H1 (cell line): ENCODE measurements at regions not wholly inside any gene's neighbourhood (a gene's known extent, or its start where the extent isn't known, plus 50 kb on each side); places are given as distances from the start of the nearest gene placed in this dataset.

Experiments
- CTCF ChIA-PET: fragments of 300-600 bp; sonication (Branson Sonifier 250); formaldehyde crosslinking; loops from one replicate; lab custom pipeline; 2021; ENCODE audit not compliant: partially characterized antibody; lab: Charles Lee
- POLR2A ChIA-PET: fragments of 300-600 bp; sonication (Branson Sonifier 250); formaldehyde crosslinking; loops from one replicate; lab custom pipeline; 2021; ENCODE audit warnings: inconsistent platforms; ENCODE audit not compliant: partially characterized antibody; lab: Charles Lee
- DNase-seq, 2 experiments: peaks; one replicate each; pipeline versions ENCODE4 v3.0.0 to v3.0.0-alpha.2; 2010 to 2022; ENCODE audit warnings: low spot score in 2 of 2, low read depth in 1 of 2, mixed read lengths in 1 of 2
- FAIRE-seq: peaks from 2 replicates; lab custom pipeline; 2011; peaks lifted over from hg19 to GRCh38; lab: Jason Lieb, UNC
- H2AFZ ChIP-seq: 2 replicates; pipeline ENCODE4 v1.8.1; 2012; ENCODE audit warnings: low read length, inconsistent platforms
- H2AK5ac ChIP-seq: 2 replicates; pipeline ENCODE4 v1.6.1; 2013; ENCODE audit warnings: low read depth, low read length
- H2BK120ac ChIP-seq: replicated peaks from 2 replicates; pipeline ENCODE3; 2013; ENCODE audit warnings: low read depth, low read length, inconsistent platforms
- H2BK12ac ChIP-seq: 2 replicates; pipeline ENCODE4 v1.6.1; 2013; ENCODE audit warnings: low read depth, low read length
- H2BK15ac ChIP-seq: 2 replicates; pipeline ENCODE4 v1.6.1; 2013; ENCODE audit warnings: low read length
- H2BK20ac ChIP-seq: 2 replicates; pipeline ENCODE4 v1.6.1; 2013; ENCODE audit warnings: low read length
- H2BK5ac ChIP-seq: 2 replicates; pipeline ENCODE4 v1.6.1; 2013; ENCODE audit warnings: low read depth, low read length
- H3K14ac ChIP-seq: 2 replicates; pipeline ENCODE4 v1.6.1; 2013; ENCODE audit warnings: inconsistent platforms; ENCODE audit not compliant: insufficient read length
- H3K18ac ChIP-seq: 2 replicates; pipeline ENCODE4 v1.6.1; 2013; ENCODE audit warnings: low read length; ENCODE audit errors: extremely low read depth
- H3K23ac ChIP-seq: 2 replicates; pipeline ENCODE4 v1.6.1; 2013; ENCODE audit warnings: inconsistent platforms; ENCODE audit not compliant: insufficient read length
- H3K23me2 ChIP-seq: 2 replicates; pipeline ENCODE4 v1.6.1; 2013; ENCODE audit warnings: low read depth, low read length
- H3K27ac ChIP-seq: 2 replicates; pipeline ENCODE4 v1.6.1; 2011; ENCODE audit warnings: low read depth, low read length, inconsistent platforms
- H3K27me3 ChIP-seq, 4 experiments: replicated peaks in 1 of 4; 1 replicate in 1 of 4; 2 replicates in 3 of 4; pipeline versions ENCODE4 v1.6.1 to v1.8.1; 2011 to 2013; ENCODE audit warnings: low read length in 3 of 4, mild to moderate bottlenecking in 3 of 4, inconsistent platforms in 2 of 4, mixed read lengths in 2 of 4, moderate library complexity in 1 of 4; ENCODE audit not compliant: control insufficient read depth in 3 of 4, insufficient read depth in 3 of 4; ENCODE audit errors: extremely low read depth in 1 of 4
- H3K36me3 ChIP-seq, 4 experiments: 2 replicates each; pipeline versions ENCODE4 v1.6.1 to v1.8.1; 2011 to 2013; ENCODE audit warnings: mild to moderate bottlenecking in 4 of 4, low read length in 3 of 4, moderate library complexity in 2 of 4, control low read depth in 1 of 4, inconsistent platforms in 1 of 4; ENCODE audit not compliant: insufficient read depth in 4 of 4, control insufficient read depth in 2 of 4
- H3K4ac ChIP-seq: replicated peaks from 2 replicates; pipeline ENCODE3; 2013; ENCODE audit warnings: low read length, low read depth, mixed read lengths, inconsistent platforms; ENCODE audit not compliant: insufficient read length
- H3K4me1 ChIP-seq, 4 experiments: replicated peaks in 1 of 4; 1 replicate in 1 of 4; 2 replicates in 3 of 4; pipeline versions ENCODE4 v1.6.1 to v1.8.1; 2011 to 2013; ENCODE audit warnings: low read length in 3 of 4, inconsistent platforms in 2 of 4, mixed read lengths in 1 of 4; ENCODE audit not compliant: insufficient read depth in 4 of 4, control insufficient read depth in 3 of 4
- H3K4me2 ChIP-seq, 2 experiments: 2 replicates each; pipeline versions ENCODE4 v1.6.1 to v1.8.1; 2011 to 2013; ENCODE audit warnings: low read depth in 2 of 2, low read length in 2 of 2, control low read depth in 1 of 2, inconsistent platforms in 1 of 2, mild to moderate bottlenecking in 1 of 2; ENCODE audit not compliant: insufficient read depth in 1 of 2
- H3K4me3 ChIP-seq, 4 experiments: fragments of 200-600, 300-600 bp in 1 of 4; sonication (generic), shearing (Covaris generic), sonication (Bioruptor Twin) in 1 of 4; 2 replicates each; pipeline versions ENCODE4 v1.5.1 to v1.8.1; 2011 to 2016; ENCODE audit warnings: low read length in 4 of 4, low read depth in 3 of 4, control low read depth in 2 of 4, inconsistent platforms in 2 of 4, mild to moderate bottlenecking in 2 of 4, mixed read lengths in 1 of 4, moderate library complexity in 1 of 4; ENCODE audit not compliant: insufficient read depth in 2 of 4; ENCODE audit errors: extremely low read depth in 1 of 4
- H3K56ac ChIP-seq: replicated peaks from 2 replicates; pipeline ENCODE3; 2013; ENCODE audit warnings: low read depth, mild to moderate bottlenecking, mixed read lengths, low read length, inconsistent platforms; ENCODE audit not compliant: insufficient read length
- H3K79me1 ChIP-seq: 2 replicates; pipeline ENCODE4 v1.6.1; 2013; ENCODE audit warnings: low read depth, low read length, control low read depth
- H3K79me2 ChIP-seq, 2 experiments: 2 replicates each; pipeline versions ENCODE4 v1.6.1 to v1.8.1; 2012 to 2013; ENCODE audit warnings: low read length in 2 of 2, mild to moderate bottlenecking in 2 of 2, inconsistent platforms in 1 of 2; ENCODE audit not compliant: insufficient read depth in 2 of 2, control insufficient read depth in 1 of 2
- H3K9ac ChIP-seq, 4 experiments: replicated peaks in 1 of 4; 1 replicate in 1 of 4; 2 replicates in 3 of 4; pipeline versions ENCODE4 v1.6.1 to v1.8.1; 2011 to 2013; ENCODE audit warnings: low read depth in 3 of 4, low read length in 3 of 4, control low read depth in 2 of 4, mild to moderate bottlenecking in 2 of 4, moderate library complexity in 2 of 4, inconsistent platforms in 1 of 4; ENCODE audit errors: extremely low read depth in 1 of 4
- H3K9me3 ChIP-seq, 2 experiments: 2 replicates each; pipeline versions ENCODE4 v1.6.1 to v1.8.1; 2012 to 2013; ENCODE audit warnings: mild to moderate bottlenecking in 2 of 2, moderate library complexity in 2 of 2, control low read depth in 1 of 2, inconsistent platforms in 1 of 2, low read depth in 1 of 2, low read length in 1 of 2, mixed read lengths in 1 of 2; ENCODE audit not compliant: insufficient read depth in 2 of 2
- H4K20me1 ChIP-seq, 2 experiments: replicated peaks in 1 of 2; 2 replicates each; pipeline versions ENCODE3 to v1.8.1; 2011 to 2013; ENCODE audit warnings: inconsistent platforms in 2 of 2, low read length in 2 of 2, mild to moderate bottlenecking in 1 of 2; ENCODE audit not compliant: insufficient read depth in 2 of 2, control insufficient read depth in 1 of 2
- H4K5ac ChIP-seq: 2 replicates; pipeline ENCODE4 v1.6.1; 2013; ENCODE audit warnings: low read length, low read depth, mixed read lengths, inconsistent platforms; ENCODE audit not compliant: insufficient read length
- H4K8ac ChIP-seq: 2 replicates; pipeline ENCODE4 v1.8.0; 2013; ENCODE audit warnings: mild to moderate bottlenecking, moderate library complexity, low read length, inconsistent platforms; ENCODE audit not compliant: insufficient read depth; ENCODE audit errors: extremely low read depth
- H4K91ac ChIP-seq: replicated peaks from 2 replicates; pipeline ENCODE3; 2013; ENCODE audit warnings: low read length, mixed read lengths, inconsistent platforms; ENCODE audit not compliant: insufficient read length
- MAFK ChIP-seq: IDR thresholded peaks from 2 replicates; pipeline ENCODE4 v1.6.1; 2012; ENCODE audit warnings: low read depth, mild to moderate bottlenecking, improper control_type of control experiment, low read length
- TF ChIP-seq, protein P1 (sequence below): IDR thresholded peaks from 2 replicates; pipeline ENCODE4 v1.6.1; 2012; ENCODE audit warnings: low read length, inconsistent platforms

DNA sequence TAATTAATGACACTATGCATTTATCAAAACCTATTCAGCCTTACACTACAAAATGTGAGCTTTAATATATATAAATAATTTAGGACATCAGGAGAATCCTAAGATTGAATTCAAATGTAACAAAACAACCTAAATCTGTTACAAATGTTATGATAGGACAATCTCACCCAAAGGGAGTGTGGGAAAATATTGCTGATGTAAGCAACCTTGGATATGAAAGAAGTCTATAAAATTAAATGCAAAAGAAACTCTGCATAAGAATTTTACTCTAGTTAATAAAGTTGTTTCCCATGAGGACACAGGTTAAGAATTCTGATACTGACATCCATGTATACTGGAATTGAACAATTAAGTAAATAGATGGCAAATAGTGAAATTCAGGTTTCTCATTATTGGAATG, 424.5 kb upstream of the MON1B start:
- no peak overlapping the region for H2BK12ac ChIP-seq
- H4K20me1 ChIP-seq: no peaks in the 10 kb centered on the region
- FAIRE-seq: no peak
- H4K91ac ChIP-seq: no peak overlapping the region
- no peak overlapping the region for H3K4me3 ChIP-seq
- H3K23ac ChIP-seq: no peak overlapping the region
- H3K14ac ChIP-seq: no peak overlapping the region
- no peaks in the 10 kb centered on the region for H3K4me1 ChIP-seq
- H3K9ac ChIP-seq: no peak overlapping the region
- H3K79me2 ChIP-seq: no peaks in the 10 kb centered on the region
- no peaks in the 10 kb centered on the region for H3K36me3 ChIP-seq
- no peak overlapping the region for H2BK5ac ChIP-seq
- H3K9me3 ChIP-seq: peaks cover 3 to 11% of the 10 kb centered on the region in 2 experiments; a peak in 1 of 4 replicates
- no peak overlapping the region for H2AK5ac ChIP-seq
- no peaks in the 10 kb centered on the region for H3K23me2 ChIP-seq
- H3K27ac ChIP-seq: no peak overlapping the region
- H2BK20ac ChIP-seq: no peak overlapping the region
- H2AFZ ChIP-seq: no peak overlapping the region
- no peak overlapping the region for H2BK15ac ChIP-seq
- no peak overlapping the region for H3K4me2 ChIP-seq
- no peak overlapping the region for H4K5ac ChIP-seq
- H2BK120ac ChIP-seq: no peak overlapping the region
- H3K79me1 ChIP-seq: no peaks in the 10 kb centered on the region
- DNase-seq: no peak
- H3K27me3 ChIP-seq: no peaks in the 10 kb centered on the region
- POLR2A ChIA-PET: no interaction called here
- no peak overlapping the region for H3K56ac ChIP-seq
- TF ChIP-seq, protein P1, sequence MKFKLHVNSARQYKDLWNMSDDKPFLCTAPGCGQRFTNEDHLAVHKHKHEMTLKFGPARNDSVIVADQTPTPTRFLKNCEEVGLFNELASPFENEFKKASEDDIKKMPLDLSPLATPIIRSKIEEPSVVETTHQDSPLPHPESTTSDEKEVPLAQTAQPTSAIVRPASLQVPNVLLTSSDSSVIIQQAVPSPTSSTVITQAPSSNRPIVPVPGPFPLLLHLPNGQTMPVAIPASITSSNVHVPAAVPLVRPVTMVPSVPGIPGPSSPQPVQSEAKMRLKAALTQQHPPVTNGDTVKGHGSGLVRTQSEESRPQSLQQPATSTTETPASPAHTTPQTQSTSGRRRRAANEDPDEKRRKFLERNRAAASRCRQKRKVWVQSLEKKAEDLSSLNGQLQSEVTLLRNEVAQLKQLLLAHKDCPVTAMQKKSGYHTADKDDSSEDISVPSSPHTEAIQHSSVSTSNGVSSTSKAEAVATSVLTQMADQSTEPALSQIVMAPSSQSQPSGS: no peak
- peak; percentile 14; the same call in 1 of the 2 replicates for TF ChIP-seq MAFK
- CTCF ChIA-PET: no interaction called here
- H4K8ac ChIP-seq: no peak overlapping the region
- no peak overlapping the region for H3K18ac ChIP-seq
- no peak overlapping the region for H3K4ac ChIP-seq
